ENCODE measurements at regions not wholly inside any gene's neighbourhood (a gene's known extent, or its start where the extent isn't known, plus 50 kb on each side); places are given as distances from the start of the nearest gene placed in this dataset.

- peak; percentile 95 for TF ChIP-seq ZNF133 (tag by site-specific recombination; IDR thresholded peaks at IDR 0.05)
- peak; percentile 54 for TF ChIP-seq SETDB1 (IDR thresholded peaks at IDR 0.05; ENCODE audit: insufficient read length, low read length)
- TF ChIP-seq, protein P1, sequence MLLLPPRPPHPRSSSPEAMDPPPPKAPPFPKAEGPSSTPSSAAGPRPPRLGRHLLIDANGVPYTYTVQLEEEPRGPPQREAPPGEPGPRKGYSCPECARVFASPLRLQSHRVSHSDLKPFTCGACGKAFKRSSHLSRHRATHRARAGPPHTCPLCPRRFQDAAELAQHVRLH (tag by site-specific recombination; IDR thresholded peaks at IDR 0.05), result no peak
- Histone ChIP-seq H3K27ac (ENCODE audit: extremely low read depth, low read depth, low read length) (no peak overlapping the region), H3K4me3 (ENCODE audit: low read depth, low read length) (no peak overlapping the region), H3K4me1 (ENCODE audit: control insufficient read depth, insufficient read depth, low read length) (no peaks in the 10 kb centered on the region), H3K36me3 (ENCODE audit: control insufficient read depth in 2 of 2, insufficient read depth in 1 of 2, low read length in 2 of 2) (no peaks in the 10 kb centered on the region), H3K9me3 (ENCODE audit: control insufficient read depth, insufficient read depth, low read depth, low read length) (no peaks in the 10 kb centered on the region)
- POLR2A ChIA-PET, result no interaction called here
- CTCF ChIA-PET, result no interaction called here
These were observed 55.0 kb upstream of the IL33 start for GRCh38 chr9:6160579-6160978.

DNA sequence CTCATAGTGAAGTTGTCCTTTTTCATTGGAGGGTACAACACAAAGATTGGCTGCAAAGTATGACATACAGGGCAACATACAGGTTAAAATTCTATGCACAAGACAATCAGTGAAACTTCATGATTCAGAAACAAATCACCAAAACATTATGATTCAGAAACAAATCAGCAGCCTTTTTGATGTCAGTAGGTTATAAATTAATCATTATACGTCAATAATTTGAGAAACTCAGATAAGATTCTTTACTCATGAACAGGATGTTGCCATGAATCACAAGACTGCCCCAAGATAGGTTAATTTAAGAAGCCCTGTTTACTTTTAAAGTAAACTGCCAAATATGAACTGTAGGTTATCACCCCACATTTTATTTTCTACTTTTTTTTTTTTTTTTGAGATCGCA is 62.2 kb upstream of the IL33 start:
- CTCF ChIA-PET, result no interaction called here
- POLR2A ChIA-PET, result no interaction called here
- Histone ChIP-seq H3K4me1 (ENCODE audit: control insufficient read depth, insufficient read depth, low read length) (no peaks in the 10 kb centered on the region), H3K27ac (ENCODE audit: extremely low read depth, low read depth, low read length) (no peak overlapping the region), H3K36me3 (ENCODE audit: control insufficient read depth in 2 of 2, insufficient read depth in 1 of 2, low read length in 2 of 2) (no peaks in the 10 kb centered on the region), H3K4me3 (ENCODE audit: low read depth, low read length) (no peak overlapping the region), H3K9me3 (ENCODE audit: control insufficient read depth, insufficient read depth, low read depth, low read length) (no peaks in the 10 kb centered on the region)
- TF ChIP-seq ZNF585B (tag by site-specific recombination; IDR thresholded peaks at IDR 0.05) (no peak), KLF8 (tag by site-specific recombination; IDR thresholded peaks at IDR 0.05) (no peak), PRDM1 (tag by site-specific recombination; IDR thresholded peaks at IDR 0.05) (no peak), FEZF1 (tag by site-specific recombination; IDR thresholded peaks at IDR 0.05) (no peak), TCF7L2 (IDR thresholded peaks at IDR 0.05; ENCODE audit: borderline replicate concordance, low read depth, low read length) (no peak), ZNF560 (tag by site-specific recombination; IDR thresholded peaks at IDR 0.05; ENCODE audit: borderline replicate concordance) (no peak), ZNF433 (tag by site-specific recombination; IDR thresholded peaks at IDR 0.05; ENCODE audit: low read depth) (no peak), ZNF510 (tag by site-specific recombination; IDR thresholded peaks at IDR 0.05; ENCODE audit: insufficient replicate concordance) (no peak)
- TF ChIP-seq, protein P2, sequence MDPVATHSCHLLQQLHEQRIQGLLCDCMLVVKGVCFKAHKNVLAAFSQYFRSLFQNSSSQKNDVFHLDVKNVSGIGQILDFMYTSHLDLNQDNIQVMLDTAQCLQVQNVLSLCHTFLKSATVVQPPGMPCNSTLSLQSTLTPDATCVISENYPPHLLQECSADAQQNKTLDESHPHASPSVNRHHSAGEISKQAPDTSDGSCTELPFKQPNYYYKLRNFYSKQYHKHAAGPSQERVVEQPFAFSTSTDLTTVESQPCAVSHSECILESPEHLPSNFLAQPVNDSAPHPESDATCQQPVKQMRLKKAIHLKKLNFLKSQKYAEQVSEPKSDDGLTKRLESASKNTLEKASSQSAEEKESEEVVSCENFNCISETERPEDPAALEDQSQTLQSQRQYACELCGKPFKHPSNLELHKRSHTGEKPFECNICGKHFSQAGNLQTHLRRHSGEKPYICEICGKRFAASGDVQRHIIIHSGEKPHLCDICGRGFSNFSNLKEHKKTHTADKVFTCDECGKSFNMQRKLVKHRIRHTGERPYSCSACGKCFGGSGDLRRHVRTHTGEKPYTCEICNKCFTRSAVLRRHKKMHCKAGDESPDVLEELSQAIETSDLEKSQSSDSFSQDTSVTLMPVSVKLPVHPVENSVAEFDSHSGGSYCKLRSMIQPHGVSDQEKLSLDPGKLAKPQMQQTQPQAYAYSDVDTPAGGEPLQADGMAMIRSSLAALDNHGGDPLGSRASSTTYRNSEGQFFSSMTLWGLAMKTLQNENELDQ (tag by site-specific recombination; IDR thresholded peaks at IDR 0.05; ENCODE audit: low read depth), result no peak
- TF ChIP-seq, protein P3, sequence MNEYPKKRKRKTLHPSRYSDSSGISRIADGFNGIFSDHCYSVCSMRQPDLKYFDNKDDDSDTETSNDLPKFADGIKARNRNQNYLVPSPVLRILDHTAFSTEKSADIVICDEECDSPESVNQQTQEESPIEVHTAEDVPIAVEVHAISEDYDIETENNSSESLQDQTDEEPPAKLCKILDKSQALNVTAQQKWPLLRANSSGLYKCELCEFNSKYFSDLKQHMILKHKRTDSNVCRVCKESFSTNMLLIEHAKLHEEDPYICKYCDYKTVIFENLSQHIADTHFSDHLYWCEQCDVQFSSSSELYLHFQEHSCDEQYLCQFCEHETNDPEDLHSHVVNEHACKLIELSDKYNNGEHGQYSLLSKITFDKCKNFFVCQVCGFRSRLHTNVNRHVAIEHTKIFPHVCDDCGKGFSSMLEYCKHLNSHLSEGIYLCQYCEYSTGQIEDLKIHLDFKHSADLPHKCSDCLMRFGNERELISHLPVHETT (tag by site-specific recombination; IDR thresholded peaks at IDR 0.05), result no peak
- TF ChIP-seq, protein P4, sequence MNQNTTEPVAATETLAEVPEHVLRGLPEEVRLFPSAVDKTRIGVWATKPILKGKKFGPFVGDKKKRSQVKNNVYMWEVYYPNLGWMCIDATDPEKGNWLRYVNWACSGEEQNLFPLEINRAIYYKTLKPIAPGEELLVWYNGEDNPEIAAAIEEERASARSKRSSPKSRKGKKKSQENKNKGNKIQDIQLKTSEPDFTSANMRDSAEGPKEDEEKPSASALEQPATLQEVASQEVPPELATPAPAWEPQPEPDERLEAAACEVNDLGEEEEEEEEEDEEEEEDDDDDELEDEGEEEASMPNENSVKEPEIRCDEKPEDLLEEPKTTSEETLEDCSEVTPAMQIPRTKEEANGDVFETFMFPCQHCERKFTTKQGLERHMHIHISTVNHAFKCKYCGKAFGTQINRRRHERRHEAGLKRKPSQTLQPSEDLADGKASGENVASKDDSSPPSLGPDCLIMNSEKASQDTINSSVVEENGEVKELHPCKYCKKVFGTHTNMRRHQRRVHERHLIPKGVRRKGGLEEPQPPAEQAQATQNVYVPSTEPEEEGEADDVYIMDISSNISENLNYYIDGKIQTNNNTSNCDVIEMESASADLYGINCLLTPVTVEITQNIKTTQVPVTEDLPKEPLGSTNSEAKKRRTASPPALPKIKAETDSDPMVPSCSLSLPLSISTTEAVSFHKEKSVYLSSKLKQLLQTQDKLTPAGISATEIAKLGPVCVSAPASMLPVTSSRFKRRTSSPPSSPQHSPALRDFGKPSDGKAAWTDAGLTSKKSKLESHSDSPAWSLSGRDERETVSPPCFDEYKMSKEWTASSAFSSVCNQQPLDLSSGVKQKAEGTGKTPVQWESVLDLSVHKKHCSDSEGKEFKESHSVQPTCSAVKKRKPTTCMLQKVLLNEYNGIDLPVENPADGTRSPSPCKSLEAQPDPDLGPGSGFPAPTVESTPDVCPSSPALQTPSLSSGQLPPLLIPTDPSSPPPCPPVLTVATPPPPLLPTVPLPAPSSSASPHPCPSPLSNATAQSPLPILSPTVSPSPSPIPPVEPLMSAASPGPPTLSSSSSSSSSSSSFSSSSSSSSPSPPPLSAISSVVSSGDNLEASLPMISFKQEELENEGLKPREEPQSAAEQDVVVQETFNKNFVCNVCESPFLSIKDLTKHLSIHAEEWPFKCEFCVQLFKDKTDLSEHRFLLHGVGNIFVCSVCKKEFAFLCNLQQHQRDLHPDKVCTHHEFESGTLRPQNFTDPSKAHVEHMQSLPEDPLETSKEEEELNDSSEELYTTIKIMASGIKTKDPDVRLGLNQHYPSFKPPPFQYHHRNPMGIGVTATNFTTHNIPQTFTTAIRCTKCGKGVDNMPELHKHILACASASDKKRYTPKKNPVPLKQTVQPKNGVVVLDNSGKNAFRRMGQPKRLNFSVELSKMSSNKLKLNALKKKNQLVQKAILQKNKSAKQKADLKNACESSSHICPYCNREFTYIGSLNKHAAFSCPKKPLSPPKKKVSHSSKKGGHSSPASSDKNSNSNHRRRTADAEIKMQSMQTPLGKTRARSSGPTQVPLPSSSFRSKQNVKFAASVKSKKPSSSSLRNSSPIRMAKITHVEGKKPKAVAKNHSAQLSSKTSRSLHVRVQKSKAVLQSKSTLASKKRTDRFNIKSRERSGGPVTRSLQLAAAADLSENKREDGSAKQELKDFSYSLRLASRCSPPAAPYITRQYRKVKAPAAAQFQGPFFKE (tag by site-specific recombination; IDR thresholded peaks at IDR 0.05; ENCODE audit: borderline replicate concordance), result no peak
- TF ChIP-seq, protein P5, sequence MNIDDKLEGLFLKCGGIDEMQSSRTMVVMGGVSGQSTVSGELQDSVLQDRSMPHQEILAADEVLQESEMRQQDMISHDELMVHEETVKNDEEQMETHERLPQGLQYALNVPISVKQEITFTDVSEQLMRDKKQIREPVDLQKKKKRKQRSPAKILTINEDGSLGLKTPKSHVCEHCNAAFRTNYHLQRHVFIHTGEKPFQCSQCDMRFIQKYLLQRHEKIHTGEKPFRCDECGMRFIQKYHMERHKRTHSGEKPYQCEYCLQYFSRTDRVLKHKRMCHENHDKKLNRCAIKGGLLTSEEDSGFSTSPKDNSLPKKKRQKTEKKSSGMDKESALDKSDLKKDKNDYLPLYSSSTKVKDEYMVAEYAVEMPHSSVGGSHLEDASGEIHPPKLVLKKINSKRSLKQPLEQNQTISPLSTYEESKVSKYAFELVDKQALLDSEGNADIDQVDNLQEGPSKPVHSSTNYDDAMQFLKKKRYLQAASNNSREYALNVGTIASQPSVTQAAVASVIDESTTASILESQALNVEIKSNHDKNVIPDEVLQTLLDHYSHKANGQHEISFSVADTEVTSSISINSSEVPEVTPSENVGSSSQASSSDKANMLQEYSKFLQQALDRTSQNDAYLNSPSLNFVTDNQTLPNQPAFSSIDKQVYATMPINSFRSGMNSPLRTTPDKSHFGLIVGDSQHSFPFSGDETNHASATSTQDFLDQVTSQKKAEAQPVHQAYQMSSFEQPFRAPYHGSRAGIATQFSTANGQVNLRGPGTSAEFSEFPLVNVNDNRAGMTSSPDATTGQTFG (tag by site-specific recombination; IDR thresholded peaks at IDR 0.05; ENCODE audit: borderline replicate concordance), result no peak
